ENCODE measurements at regions not wholly inside any gene's neighbourhood (a gene's known extent, or its start where the extent isn't known, plus 50 kb on each side); places are given as distances from the start of the nearest gene placed in this dataset.
"Not testable (repeated sequence)": the region's sequence is repeated elsewhere in the genome, so short reads cannot be mapped to it uniquely, and the experiment has no call there.

- peak; percentile 27 for DNase-seq
Observed at GRCh38 chr2:215793747-215794595, 219.4 kb downstream of the MREG start.

- DNase-seq, result no peak
Observed at GRCh38 chr2:215791481-215791937, 221.8 kb downstream of the MREG start.

- DNase-seq, result no peak
Observed at GRCh38 chr2:215790523-215791421, 222.6 kb downstream of the MREG start.

DNA sequence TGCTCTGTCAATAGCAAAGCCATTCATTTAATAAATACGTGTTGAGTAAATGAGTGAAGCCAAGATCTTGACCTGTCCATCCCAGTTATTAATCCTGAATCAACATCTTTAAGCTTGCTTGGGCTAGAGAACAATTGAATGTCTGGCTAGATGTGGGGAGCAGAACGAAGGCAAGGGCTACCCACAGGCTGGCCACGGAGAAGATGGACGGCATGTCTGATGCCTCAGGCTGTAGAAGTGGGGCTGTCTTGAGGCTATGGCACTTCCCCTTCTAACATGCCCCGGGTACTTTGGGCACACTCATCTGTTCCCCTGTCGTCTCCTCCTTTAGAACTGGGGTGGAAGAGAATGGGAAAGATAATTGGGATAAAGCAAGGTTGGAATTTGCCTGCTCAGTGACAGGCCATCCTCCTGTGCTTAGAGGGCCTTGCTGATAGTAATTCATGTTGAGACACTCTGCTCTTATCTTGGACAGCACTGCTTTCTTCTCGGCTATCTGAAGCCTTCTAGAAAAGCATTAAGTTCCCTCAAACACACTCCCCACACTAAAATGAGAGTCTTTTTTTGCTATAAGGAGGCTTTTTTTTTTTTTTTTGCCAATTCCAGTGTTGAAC, 225.7 kb downstream of the MREG start:
- no peak for DNase-seq

DNA sequence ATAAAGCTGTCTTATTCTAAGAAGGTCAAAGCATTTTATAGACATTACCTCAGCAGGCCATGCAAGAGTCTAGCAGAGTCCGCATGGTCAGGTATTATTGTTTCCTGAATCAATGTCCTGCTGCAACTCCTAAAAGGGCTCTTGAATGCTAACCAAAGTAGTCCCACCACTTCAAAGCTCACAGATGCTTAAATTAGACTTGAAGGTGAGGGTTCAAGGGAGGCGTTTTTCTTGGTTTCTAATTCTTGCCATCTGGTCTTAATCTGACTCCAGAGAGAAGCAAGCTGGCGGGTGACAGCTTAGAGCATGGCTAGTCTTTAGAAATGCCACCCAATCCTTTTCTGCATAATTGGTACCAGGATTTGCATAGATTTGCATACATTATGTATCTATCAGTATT, 226.3 kb downstream of the MREG start:
- no peak for DNase-seq

DNA sequence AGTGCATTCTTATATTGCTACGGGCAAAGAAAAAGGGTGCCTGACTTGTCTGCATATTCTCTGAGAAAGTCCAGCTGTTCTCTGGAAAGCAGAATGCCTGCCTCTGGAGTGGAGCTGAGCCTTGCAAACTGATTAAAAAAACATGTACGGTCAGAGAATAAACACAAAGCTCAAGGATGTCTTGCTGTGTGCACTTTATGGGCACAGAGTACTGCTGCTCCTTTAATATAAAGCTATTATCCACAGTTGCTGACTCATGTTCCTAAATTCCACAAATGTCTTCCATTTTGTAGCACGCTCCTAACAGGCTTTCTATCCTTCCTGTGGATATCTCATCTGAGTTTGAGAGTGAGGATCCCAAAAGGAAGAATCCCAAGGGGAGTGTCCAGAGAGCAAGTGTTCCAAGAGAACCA, 229.0 kb downstream of the MREG start:
- DNase-seq, result no peak

- DNase-seq, result not testable (repeated sequence)
Observed at GRCh38 chr2:215783640-215784039, 229.7 kb downstream of the MREG start.

DNA sequence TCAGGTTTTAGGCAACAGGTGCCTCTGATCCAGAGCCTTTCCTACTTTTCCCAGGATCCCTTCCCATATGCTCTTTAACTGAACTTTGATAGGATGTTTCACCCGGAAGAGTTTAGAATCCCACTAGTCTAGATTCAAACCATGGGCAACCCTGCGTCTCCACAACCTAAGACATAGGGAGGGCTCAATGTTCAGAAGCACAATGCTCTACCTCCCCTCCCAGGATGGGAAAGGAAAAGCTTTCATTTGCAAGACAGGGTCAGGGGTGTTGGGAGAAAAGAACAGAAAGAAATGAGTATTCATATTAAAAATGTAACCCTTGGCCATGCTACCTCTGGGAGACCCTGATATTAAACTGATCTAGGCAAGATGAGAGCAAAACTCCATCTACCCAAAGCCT, 230.4 kb downstream of the MREG start:
- no peak for DNase-seq

DNA sequence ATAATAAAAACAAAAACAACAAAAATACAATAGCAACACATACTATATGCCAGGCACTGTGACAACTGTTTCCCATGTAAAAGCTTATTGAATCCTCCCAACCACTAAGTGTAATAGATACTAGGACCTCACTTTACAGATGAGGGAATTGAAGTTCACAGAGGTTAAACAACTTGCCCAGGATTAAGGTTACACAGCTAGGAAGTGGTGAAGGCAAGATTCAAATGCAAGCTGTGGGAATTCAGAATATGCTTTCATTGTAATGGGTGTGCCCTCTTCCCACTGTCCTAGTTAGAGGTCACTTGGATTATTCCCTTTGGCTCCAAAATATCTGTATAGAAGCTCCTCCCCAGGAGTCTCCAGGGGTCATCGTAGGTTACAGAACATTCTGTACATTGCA, 231.1 kb downstream of the MREG start:
- DNase-seq, result no peak

DNA sequence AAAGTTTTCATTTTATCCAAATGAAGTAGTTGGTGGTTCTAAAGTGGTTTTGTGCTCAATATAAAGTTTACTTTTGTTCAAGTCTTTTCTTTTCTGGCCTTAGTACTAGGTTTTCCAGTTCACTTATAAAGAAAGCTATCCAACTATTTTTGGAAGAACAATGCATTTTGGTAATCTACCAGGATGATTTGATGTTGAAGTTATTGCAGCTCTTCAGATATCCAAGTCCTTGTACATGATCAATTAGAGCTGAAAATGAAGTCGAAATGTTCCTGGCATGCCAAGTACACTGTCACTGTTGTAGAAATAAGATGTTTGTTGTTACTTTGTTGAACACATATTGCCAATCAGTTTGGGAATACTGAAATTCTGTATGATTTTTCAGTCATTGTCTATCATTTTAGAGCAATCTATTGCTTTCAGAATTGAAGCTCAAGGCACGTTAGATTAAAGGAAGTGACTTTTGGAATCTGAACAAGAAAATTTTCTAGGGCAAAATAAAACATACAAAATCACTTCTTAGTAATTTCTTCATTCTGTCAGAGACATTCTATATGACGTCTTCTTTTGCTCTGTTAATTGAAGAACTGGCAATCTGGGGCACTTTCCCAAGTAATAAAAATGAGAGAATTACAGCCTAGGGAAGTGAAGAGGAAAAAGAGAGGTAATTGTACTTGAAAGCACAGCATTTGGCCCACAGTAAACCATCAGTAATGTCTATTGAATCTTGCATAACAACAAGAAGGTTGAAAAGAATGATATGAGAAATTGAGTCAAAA, 232.3 kb downstream of the MREG start:
- DNase-seq, result no peak

DNA sequence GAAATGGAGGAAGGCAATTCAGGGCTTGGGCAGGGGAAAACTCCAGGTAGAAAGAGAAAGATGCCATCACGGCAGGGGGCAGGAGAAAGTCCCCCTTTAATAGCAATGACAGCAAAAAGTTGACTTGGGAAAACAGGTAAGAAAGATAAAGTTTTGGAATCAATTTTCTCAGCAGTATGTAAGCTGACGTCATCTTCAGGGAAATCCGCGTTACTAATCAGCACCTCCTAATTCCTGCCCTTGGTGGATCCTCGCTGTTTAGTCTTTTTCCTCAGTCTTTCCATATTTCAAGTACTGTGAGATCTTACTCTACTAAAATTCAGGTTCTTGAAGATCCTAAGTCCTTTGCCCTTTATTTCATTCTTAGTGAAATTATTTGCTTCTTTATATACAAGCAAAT, 233.0 kb downstream of the MREG start:
- no peak for DNase-seq

- no peak for DNase-seq
Observed at GRCh38 chr2:215779912-215780311, 233.4 kb downstream of the MREG start.

DNA sequence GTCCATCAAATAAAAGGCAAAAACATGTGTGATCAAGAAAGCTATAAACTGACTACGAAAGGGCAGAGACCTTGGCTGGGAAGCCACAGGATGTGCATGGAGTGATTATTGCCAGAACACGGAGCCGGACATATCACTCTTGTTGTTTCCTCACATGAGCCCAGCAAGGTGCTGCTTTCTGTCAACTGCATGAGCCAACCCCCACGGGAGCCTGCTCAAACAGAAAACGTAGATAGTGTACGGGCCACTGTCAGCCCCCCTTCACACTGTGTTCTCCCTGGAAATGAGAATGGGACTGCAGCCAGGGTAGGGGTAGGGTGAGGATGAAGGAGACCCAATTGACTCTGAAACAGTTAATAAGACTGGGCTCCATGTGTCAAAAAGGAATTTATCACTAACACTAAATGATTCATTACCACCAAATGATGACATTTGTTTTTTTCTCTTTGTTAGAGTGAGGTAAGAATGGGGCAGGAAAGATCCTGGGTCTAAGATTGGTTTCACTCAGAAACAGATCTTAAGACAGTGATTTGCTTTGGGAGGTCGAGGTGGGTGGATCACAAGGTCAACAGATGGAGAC, 235.8 kb downstream of the MREG start:
- no peak for DNase-seq

GRCh38 chr2:215775106-215775505, 238.2 kb downstream of the MREG start:
- no peak for DNase-seq

DNA sequence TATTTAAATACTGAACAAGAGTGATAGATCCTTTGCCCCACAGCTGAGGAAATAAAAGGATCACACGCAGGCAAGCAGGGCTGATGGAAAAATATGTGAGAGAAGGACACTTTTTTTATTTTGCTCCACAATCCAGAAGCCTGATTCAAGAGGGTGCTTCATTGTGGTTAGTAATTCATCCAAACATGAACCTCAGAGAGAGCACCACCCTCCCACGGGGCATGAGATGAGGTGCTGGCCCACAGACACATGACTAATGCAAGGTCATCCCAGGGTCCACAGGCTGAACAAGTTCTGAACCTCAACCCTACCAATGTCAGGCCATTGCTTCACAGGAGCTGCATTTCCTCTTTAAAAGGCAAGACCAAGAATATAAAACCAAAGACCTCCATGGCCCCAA, 239.6 kb downstream of the MREG start:
- no peak for DNase-seq

- DNase-seq, result no peak
Observed at GRCh38 chr2:215772634-215773563, 240.5 kb downstream of the MREG start.

DNA sequence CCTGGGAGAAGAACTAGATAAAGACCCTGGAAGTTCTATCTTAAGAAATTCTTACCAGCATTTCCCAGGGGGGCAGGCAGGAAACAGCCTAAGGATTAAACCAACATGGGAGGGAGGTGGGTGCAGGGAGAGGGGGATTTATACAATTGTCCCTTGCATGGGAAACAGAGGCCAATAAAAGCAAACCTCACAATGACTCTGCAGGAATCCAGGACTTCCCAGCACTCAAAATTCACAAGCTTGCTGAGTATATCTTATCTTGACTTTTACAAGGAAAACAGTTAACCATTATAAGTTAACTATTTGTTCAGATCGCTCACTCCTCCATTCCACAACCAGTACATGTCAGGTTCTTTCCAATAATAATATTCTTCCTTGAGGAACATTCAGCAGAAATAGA, 241.3 kb downstream of the MREG start:
- DNase-seq, result no peak

- DNase-seq, result no peak
Observed at GRCh38 chr2:215771241-215771640, 242.1 kb downstream of the MREG start.

- no peak for DNase-seq
Observed at GRCh38 chr2:215770668-215771067, 242.7 kb downstream of the MREG start.

GRCh38 chr2:215769246-215769645, 244.1 kb downstream of the MREG start:
- no peak for DNase-seq

DNA sequence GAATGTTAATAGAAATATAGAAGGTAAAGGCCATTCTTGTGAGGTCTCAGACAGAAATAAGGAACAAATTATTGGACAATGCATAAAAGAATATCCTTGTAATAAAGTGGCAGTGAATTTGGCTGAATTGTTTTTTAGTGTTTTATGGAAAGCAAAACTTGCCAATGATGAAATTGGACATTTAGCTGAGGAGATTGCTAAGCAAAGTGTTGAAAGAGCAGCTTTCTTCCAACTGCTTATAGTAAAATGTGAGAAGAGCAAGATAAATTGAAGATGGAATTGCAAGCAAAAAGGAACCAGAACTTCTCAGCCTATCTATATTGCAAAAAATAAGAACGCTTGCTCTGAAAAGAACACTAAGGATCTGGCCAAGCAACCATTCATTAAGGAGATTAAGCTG, 245.7 kb downstream of the MREG start:
- DNase-seq, result no peak

Measured in activated CD4-positive, alpha-beta T cell treated with anti-CD3 and anti-CD28 coated beads, Interleukin-2, amount 50 U/mL, for 16 hours (primary cell).